Cardiac muscle cell (in vitro differentiated cells and primary cell): ENCODE measurements at regions not wholly inside any gene's neighbourhood (a gene's known extent, or its start where the extent isn't known, plus 50 kb on each side); places are given as distances from the start of the nearest gene placed in this dataset.

Experiments
- DNase-seq, 2 donors: peaks; one replicate each; pipeline versions ENCODE4 v3.0.0 to v3.0.0-alpha.2; 2010 to 2017; ENCODE audit warnings: low read depth in 1 of 2, low spot score in 1 of 2
- H3K27ac ChIP-seq: fragments of 200-600 bp; sonication (generic); 2 replicates; pipeline ENCODE4 v1.5.1; 2016
- H3K27me3 ChIP-seq: fragments of 200-600 bp; sonication (generic); 2 replicates; pipeline ENCODE4 v1.6.0; 2016; ENCODE audit warnings: control low read depth
- H3K36me3 ChIP-seq: fragments of 200-600 bp; sonication (generic); 2 replicates; pipeline ENCODE4 v1.5.1; 2016; ENCODE audit warnings: control low read depth
- H3K4me1 ChIP-seq: fragments of 200-600 bp; sonication (generic); 2 replicates; pipeline ENCODE4 v1.8.1; 2017; ENCODE audit warnings: low read depth, mild to moderate bottlenecking, mixed run types
- H3K4me3 ChIP-seq: fragments of 200-600 bp; sonication (generic); 2 replicates; pipeline ENCODE4 v1.5.1; 2016; ENCODE audit warnings: mild to moderate bottlenecking
- H3K9me3 ChIP-seq: fragments of 200-600 bp; sonication (generic); 2 replicates; pipeline ENCODE4 v1.5.1; 2017; ENCODE audit warnings: low read depth, mild to moderate bottlenecking, control low read depth
- CTCF ChIP-seq: IDR thresholded peaks from 2 replicates; pipeline ENCODE4 v1.5.1; 2012; ENCODE audit warnings: low read depth, mild to moderate bottlenecking, low read length

- H3K9me3 ChIP-seq: no peaks in the 10 kb centered on the region
- no peak overlapping the region for H3K27ac ChIP-seq
- H3K4me3 ChIP-seq: no peak overlapping the region
- H3K4me1 ChIP-seq: no peaks in the 10 kb centered on the region
- H3K27me3 ChIP-seq: no peaks in the 10 kb centered on the region
- peak in 1 of 2 donors; percentile 10 for DNase-seq
- no peak for TF ChIP-seq CTCF
- no peaks in the 10 kb centered on the region for H3K36me3 ChIP-seq
Measured at GRCh38 chr17:79272666-79273219, 198.1 kb downstream of the ENGASE start.

GRCh38 chr17:79272220-79272619 is 197.6 kb downstream of the ENGASE start:
- H3K4me1 ChIP-seq: no peaks in the 10 kb centered on the region
- H3K36me3 ChIP-seq: no peaks in the 10 kb centered on the region
- DNase-seq: no peak
- no peak overlapping the region for H3K4me3 ChIP-seq
- no peak overlapping the region for H3K27ac ChIP-seq
- no peaks in the 10 kb centered on the region for H3K27me3 ChIP-seq
- TF ChIP-seq CTCF: no peak
- H3K9me3 ChIP-seq: no peaks in the 10 kb centered on the region

GRCh38 chr17:79269620-79270019 is 195.0 kb downstream of the ENGASE start:
- DNase-seq: no peak
- Histone ChIP-seq H3K9me3 (no peaks in the 10 kb centered on the region), H3K27me3 (no peaks in the 10 kb centered on the region), H3K4me1 (no peaks in the 10 kb centered on the region), H3K36me3 (no peaks in the 10 kb centered on the region), H3K4me3 (no peak overlapping the region), H3K27ac (no peak overlapping the region)
- TF ChIP-seq CTCF: no peak

- Histone ChIP-seq H3K4me3 (no peak overlapping the region), H3K36me3 (no peaks in the 10 kb centered on the region), H3K27ac (no peak overlapping the region), H3K4me1 (no peaks in the 10 kb centered on the region), H3K9me3 (no peaks in the 10 kb centered on the region), H3K27me3 (no peaks in the 10 kb centered on the region)
- DNase-seq: no peak
- TF ChIP-seq CTCF: no peak
Measured at GRCh38 chr17:79263191-79263590, 188.6 kb downstream of the ENGASE start.

- Histone ChIP-seq H3K27ac (no peak overlapping the region), H3K36me3 (no peaks in the 10 kb centered on the region), H3K9me3 (no peaks in the 10 kb centered on the region), H3K4me3 (no peak overlapping the region), H3K4me1 (no peaks in the 10 kb centered on the region), H3K27me3 (no peaks in the 10 kb centered on the region)
- TF ChIP-seq CTCF: no peak
- no peak for DNase-seq
Measured at GRCh38 chr17:79262624-79263023, 188.0 kb downstream of the ENGASE start.
